HEK293 (cell line): ENCODE measurements at regions not wholly inside any gene's neighbourhood (a gene's known extent, or its start where the extent isn't known, plus 50 kb on each side); places are given as distances from the start of the nearest gene placed in this dataset.
A peak's percentile ranks its signal among the peaks of the same experiment; 100 is the strongest.

Source experiments
- CTCF ChIA-PET: fragments of 350-600 bp; formaldehyde crosslinking; extraction: SDS; loops from one replicate; lab custom pipeline; 2021; ENCODE audit warnings: antibody characterized with exemption; lab: Yijun Ruan, JAX
- POLR2A ChIA-PET: fragments of 300-600 bp; formaldehyde crosslinking; extraction: SDS; loops from one replicate; lab custom pipeline; 2020; ENCODE audit warnings: antibody characterized with exemption, inconsistent platforms; lab: Yijun Ruan, JAX
- H3K27ac ChIP-seq: fragments of 200-500 bp; sonication (Bioruptor generic); 2 replicates; pipeline ENCODE4 v1.5.1; 2014; ENCODE audit warnings: low read depth, low read length, control low read depth, inconsistent platforms; ENCODE audit errors: extremely low read depth
- H3K36me3 ChIP-seq, 2 experiments: fragments of 200-500 bp in 1 of 2; sonication (Bioruptor generic) in 1 of 2; 1 replicate in 1 of 2; 2 replicates in 1 of 2; pipeline ENCODE4 v1.5.1; 2014 to 2017; ENCODE audit warnings: inconsistent platforms in 2 of 2, low read length in 2 of 2; ENCODE audit not compliant: control insufficient read depth in 2 of 2, insufficient read depth in 1 of 2
- H3K4me1 ChIP-seq: fragments of 200-500 bp; sonication (Bioruptor generic); 2 replicates; pipeline ENCODE4 v1.5.1; 2014; ENCODE audit warnings: mild to moderate bottlenecking, low read length, inconsistent platforms; ENCODE audit not compliant: control insufficient read depth, insufficient read depth
- H3K4me3 ChIP-seq: 2 replicates; pipeline ENCODE4 v1.5.1; 2011; ENCODE audit warnings: low read depth, mild to moderate bottlenecking, control low read depth, low read length, moderate library complexity
- H3K9me3 ChIP-seq: fragments of 200-500 bp; sonication (Bioruptor generic); 2 replicates; pipeline ENCODE4 v1.5.1; 2014; ENCODE audit warnings: low read depth, low read length, inconsistent platforms; ENCODE audit not compliant: control insufficient read depth, insufficient read depth
- EGR2 ChIP-seq: fragments of 450-650 bp; formaldehyde crosslinking; IDR thresholded peaks from 2 replicates; pipeline ENCODE4 v1.5.1; 2016; ENCODE audit warnings: low read depth, missing biosample characterization, missing genetic modification characterization
- GFI1B ChIP-seq: fragments of 450-650 bp; formaldehyde crosslinking; IDR thresholded peaks from 2 replicates; pipeline ENCODE4 v1.5.1; 2016; ENCODE audit warnings: missing biosample characterization, missing genetic modification characterization
- MYNN ChIP-seq: fragments of 450-650 bp; formaldehyde crosslinking; IDR thresholded peaks from 2 replicates; pipeline ENCODE4 v1.5.1; 2016; ENCODE audit warnings: missing biosample characterization, missing genetic modification characterization, borderline replicate concordance
- PRDM1 ChIP-seq: fragments of 450-650 bp; formaldehyde crosslinking; IDR thresholded peaks from 2 replicates; pipeline ENCODE4; 2016; ENCODE audit warnings: missing biosample characterization, missing genetic modification characterization
- REPIN1 ChIP-seq: fragments of 450-650 bp; formaldehyde crosslinking; IDR thresholded peaks from 2 replicates; pipeline ENCODE4 v1.5.1; 2017; ENCODE audit warnings: missing biosample characterization, missing genetic modification characterization, low read depth
- SCRT1 ChIP-seq: fragments of 450-650 bp; formaldehyde crosslinking; IDR thresholded peaks from 2 replicates; pipeline ENCODE4 v1.5.1; 2016; ENCODE audit warnings: missing biosample characterization, missing genetic modification characterization, borderline replicate concordance
- SCRT2 ChIP-seq: fragments of 450-650 bp; formaldehyde crosslinking; IDR thresholded peaks from 2 replicates; pipeline ENCODE4 v1.5.1; 2016; ENCODE audit warnings: missing biosample characterization, missing genetic modification characterization
- ZFP3 ChIP-seq: fragments of 450-650 bp; formaldehyde crosslinking; IDR thresholded peaks from 2 replicates; pipeline ENCODE4 v1.5.1; 2016; ENCODE audit warnings: low read depth, missing biosample characterization, missing genetic modification characterization
- ZNF132 ChIP-seq: fragments of 450-650 bp; formaldehyde crosslinking; IDR thresholded peaks from 2 replicates; pipeline ENCODE4 v1.5.1; 2017; ENCODE audit warnings: missing biosample characterization, missing genetic modification characterization, borderline replicate concordance
- ZNF239 ChIP-seq: fragments of 450-650 bp; formaldehyde crosslinking; IDR thresholded peaks from 2 replicates; pipeline ENCODE4 v1.5.1; 2016; ENCODE audit warnings: missing biosample characterization, missing genetic modification characterization
- ZNF426 ChIP-seq: fragments of 450-650 bp; formaldehyde crosslinking; IDR thresholded peaks from 2 replicates; pipeline ENCODE4 v1.5.1; 2017; ENCODE audit warnings: missing biosample characterization, missing genetic modification characterization, mild to moderate bottlenecking, inconsistent platforms, moderate library complexity
- ZNF473 ChIP-seq: fragments of 450-650 bp; formaldehyde crosslinking; IDR thresholded peaks from 2 replicates; pipeline ENCODE4 v1.5.1; 2017; ENCODE audit warnings: missing biosample characterization, missing genetic modification characterization
- ZNF501 ChIP-seq: fragments of 450-650 bp; formaldehyde crosslinking; IDR thresholded peaks from 2 replicates; pipeline ENCODE4 v1.5.1; 2016; ENCODE audit warnings: missing biosample characterization, missing genetic modification characterization
- ZNF529 ChIP-seq: fragments of 450-650 bp; formaldehyde crosslinking; IDR thresholded peaks from 2 replicates; pipeline ENCODE4 v1.5.1; 2017; ENCODE audit warnings: missing genetic modification characterization, missing biosample characterization; ENCODE audit not compliant: insufficient replicate concordance
- ZNF530 ChIP-seq: fragments of 450-650 bp; formaldehyde crosslinking; IDR thresholded peaks from 2 replicates; pipeline ENCODE4 v1.5.1; 2016; ENCODE audit warnings: low read depth, missing biosample characterization, missing genetic modification characterization
- ZNF544 ChIP-seq: fragments of 450-650 bp; formaldehyde crosslinking; IDR thresholded peaks from 2 replicates; pipeline ENCODE4 v1.5.0; 2017; ENCODE audit warnings: missing biosample characterization, missing genetic modification characterization
- ZNF596 ChIP-seq: fragments of 450-650 bp; IDR thresholded peaks from 2 replicates; pipeline ENCODE4 v1.5.0; 2018; ENCODE audit warnings: missing biosample characterization, mild to moderate bottlenecking, missing genetic modification characterization, moderate library complexity
- ZNF621 ChIP-seq: fragments of 450-650 bp; formaldehyde crosslinking; IDR thresholded peaks from 2 replicates; pipeline ENCODE4 v1.5.1; 2017; ENCODE audit warnings: missing biosample characterization, missing genetic modification characterization
- ZNF664 ChIP-seq: fragments of 450-650 bp; formaldehyde crosslinking; IDR thresholded peaks from 2 replicates; pipeline ENCODE4 v1.5.1; 2016; ENCODE audit warnings: missing biosample characterization, missing genetic modification characterization
- ZNF677 ChIP-seq: fragments of 450-650 bp; IDR thresholded peaks from 2 replicates; pipeline ENCODE4 v1.5.0; 2018; ENCODE audit warnings: missing biosample characterization, mild to moderate bottlenecking, missing genetic modification characterization, moderate library complexity
- ZNF776 ChIP-seq: fragments of 450-650 bp; formaldehyde crosslinking; IDR thresholded peaks from 2 replicates; pipeline ENCODE4 v1.5.0; 2017; ENCODE audit warnings: missing biosample characterization, missing genetic modification characterization, borderline replicate concordance
- TF ChIP-seq, protein P1 (sequence below): fragments of 450-650 bp; formaldehyde crosslinking; IDR thresholded peaks from 2 replicates; pipeline ENCODE4 v1.5.1; 2016; ENCODE audit warnings: missing biosample characterization, missing genetic modification characterization, borderline replicate concordance
- TF ChIP-seq, protein P2 (sequence below): fragments of 450-650 bp; formaldehyde crosslinking; IDR thresholded peaks from 2 replicates; pipeline ENCODE4 v1.5.1; 2017; ENCODE audit warnings: missing biosample characterization, missing genetic modification characterization
- TF ChIP-seq, protein P3 (sequence below): fragments of 450-650 bp; formaldehyde crosslinking; IDR thresholded peaks from 2 replicates; pipeline ENCODE4 v1.5.1; 2016; ENCODE audit warnings: missing biosample characterization, missing genetic modification characterization
- TF ChIP-seq, protein P4 (sequence below): IDR thresholded peaks from 2 replicates; pipeline ENCODE4 v1.6.1; 2011; ENCODE audit warnings: mild to moderate bottlenecking, low read depth, low read length, borderline replicate concordance

DNA sequence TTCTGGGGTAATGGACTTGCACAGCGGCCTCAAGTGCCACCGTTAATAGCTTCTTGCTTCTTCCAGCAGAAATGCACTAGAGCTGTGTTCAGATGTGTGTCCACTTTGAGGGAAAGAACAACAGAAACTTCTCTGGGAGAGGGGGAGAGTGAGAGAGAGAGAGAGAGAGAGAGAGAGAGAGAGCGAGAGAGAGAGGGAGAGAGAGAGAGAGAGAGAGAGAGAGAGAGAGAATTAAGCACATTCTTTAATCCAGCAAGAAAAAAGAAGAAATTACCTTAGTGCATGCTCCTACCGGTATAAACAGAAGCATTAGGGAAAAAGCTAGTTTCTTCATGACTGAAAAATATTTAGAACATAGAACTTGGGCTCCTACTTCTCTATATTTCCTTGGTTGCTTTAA lies 418.8 kb downstream of the MAN2A1 start:
- Histone ChIP-seq H3K36me3 (no peaks in the 10 kb centered on the region), H3K4me3 (no peak overlapping the region), H3K9me3 (no peaks in the 10 kb centered on the region)
- POLR2A ChIA-PET: no interaction called here
- CTCF ChIA-PET: no interaction called here
- no peak for TF ChIP-seq ZNF621 (tag by site-specific recombination)
- peak; percentile 87 for TF ChIP-seq ZNF596 (tag by site-specific recombination)
- TF ChIP-seq ZNF776 (tag by site-specific recombination): no peak
- TF ChIP-seq, all 188 proteins: peak for 1
- no peak overlapping the region for H3K27ac ChIP-seq
- H3K4me1 ChIP-seq: 0 out of 2 replicates have a peak, but pooled peaks cover 2% of the 10 kb centered on the region

DNA sequence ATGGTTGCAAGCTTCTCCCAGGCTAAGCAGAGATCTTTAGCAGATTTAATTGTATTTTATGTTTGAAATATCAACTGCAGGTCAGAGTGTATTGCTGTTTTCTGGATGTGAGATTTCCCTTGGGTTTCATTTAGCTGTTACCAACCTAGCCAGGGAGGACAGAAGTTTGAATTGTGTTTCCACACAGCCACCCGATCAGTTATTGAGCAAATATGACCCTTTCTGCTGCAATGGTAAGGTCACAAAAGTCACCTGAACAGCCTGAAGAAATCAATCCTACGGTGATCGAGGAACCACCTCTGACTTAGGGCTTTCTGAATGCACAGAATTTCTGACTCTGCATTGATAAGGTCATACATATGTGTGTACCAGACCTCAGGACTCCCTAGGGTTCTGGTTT lies 419.9 kb downstream of the MAN2A1 start:
- ChIA-PET CTCF (no interaction called here), POLR2A (no interaction called here)
- Histone ChIP-seq H3K27ac (no peak overlapping the region), H3K4me3 (no peak overlapping the region), H3K9me3 (no peaks in the 10 kb centered on the region), H3K4me1 (no peaks in the 10 kb centered on the region), H3K36me3 (no peaks in the 10 kb centered on the region)
- TF ChIP-seq, protein P1, sequence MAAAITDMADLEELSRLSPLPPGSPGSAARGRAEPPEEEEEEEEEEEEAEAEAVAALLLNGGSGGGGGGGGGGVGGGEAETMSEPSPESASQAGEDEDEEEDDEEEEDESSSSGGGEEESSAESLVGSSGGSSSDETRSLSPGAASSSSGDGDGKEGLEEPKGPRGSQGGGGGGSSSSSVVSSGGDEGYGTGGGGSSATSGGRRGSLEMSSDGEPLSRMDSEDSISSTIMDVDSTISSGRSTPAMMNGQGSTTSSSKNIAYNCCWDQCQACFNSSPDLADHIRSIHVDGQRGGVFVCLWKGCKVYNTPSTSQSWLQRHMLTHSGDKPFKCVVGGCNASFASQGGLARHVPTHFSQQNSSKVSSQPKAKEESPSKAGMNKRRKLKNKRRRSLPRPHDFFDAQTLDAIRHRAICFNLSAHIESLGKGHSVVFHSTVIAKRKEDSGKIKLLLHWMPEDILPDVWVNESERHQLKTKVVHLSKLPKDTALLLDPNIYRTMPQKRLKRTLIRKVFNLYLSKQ (tag by site-specific recombination): no peak
- TF ChIP-seq ZNF544 (tag by site-specific recombination) (no peak), ZNF529 (tag by site-specific recombination) (no peak), ZNF677 (tag by site-specific recombination) (no peak), EGR2 (tag by site-specific recombination) (no peak), SCRT1 (no peak), ZNF132 (tag by site-specific recombination) (no peak), ZFP3 (tag by site-specific recombination) (no peak), ZNF501 (tag by site-specific recombination) (no peak), PRDM1 (tag by site-specific recombination) (no peak)
- TF ChIP-seq, protein P2, sequence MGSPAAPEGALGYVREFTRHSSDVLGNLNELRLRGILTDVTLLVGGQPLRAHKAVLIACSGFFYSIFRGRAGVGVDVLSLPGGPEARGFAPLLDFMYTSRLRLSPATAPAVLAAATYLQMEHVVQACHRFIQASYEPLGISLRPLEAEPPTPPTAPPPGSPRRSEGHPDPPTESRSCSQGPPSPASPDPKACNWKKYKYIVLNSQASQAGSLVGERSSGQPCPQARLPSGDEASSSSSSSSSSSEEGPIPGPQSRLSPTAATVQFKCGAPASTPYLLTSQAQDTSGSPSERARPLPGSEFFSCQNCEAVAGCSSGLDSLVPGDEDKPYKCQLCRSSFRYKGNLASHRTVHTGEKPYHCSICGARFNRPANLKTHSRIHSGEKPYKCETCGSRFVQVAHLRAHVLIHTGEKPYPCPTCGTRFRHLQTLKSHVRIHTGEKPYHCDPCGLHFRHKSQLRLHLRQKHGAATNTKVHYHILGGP (tag by site-specific recombination): no peak
- TF ChIP-seq, protein P3, sequence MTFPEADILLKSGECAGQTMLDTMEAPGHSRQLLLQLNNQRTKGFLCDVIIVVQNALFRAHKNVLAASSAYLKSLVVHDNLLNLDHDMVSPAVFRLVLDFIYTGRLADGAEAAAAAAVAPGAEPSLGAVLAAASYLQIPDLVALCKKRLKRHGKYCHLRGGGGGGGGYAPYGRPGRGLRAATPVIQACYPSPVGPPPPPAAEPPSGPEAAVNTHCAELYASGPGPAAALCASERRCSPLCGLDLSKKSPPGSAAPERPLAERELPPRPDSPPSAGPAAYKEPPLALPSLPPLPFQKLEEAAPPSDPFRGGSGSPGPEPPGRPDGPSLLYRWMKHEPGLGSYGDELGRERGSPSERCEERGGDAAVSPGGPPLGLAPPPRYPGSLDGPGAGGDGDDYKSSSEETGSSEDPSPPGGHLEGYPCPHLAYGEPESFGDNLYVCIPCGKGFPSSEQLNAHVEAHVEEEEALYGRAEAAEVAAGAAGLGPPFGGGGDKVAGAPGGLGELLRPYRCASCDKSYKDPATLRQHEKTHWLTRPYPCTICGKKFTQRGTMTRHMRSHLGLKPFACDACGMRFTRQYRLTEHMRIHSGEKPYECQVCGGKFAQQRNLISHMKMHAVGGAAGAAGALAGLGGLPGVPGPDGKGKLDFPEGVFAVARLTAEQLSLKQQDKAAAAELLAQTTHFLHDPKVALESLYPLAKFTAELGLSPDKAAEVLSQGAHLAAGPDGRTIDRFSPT: no peak

DNA sequence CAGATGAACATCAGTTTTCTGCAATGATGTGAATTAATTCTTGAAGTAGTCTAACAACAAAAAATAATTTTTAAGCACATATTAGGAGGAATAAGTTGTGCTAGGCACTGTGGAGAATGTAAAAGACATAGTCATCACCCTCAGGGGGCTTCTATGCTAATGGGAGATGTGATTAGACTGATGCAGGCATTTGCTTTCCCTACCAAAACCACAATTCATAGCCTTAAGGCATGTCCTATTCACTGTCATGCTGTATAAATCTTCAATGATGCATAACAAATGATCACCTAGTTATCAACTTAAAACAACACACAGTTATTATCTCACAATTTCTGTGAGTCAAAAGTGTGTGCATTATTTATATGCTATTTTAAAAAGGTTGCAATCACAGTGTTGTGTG lies 422.6 kb downstream of the MAN2A1 start:
- ChIA-PET CTCF (no interaction called here), POLR2A (no interaction called here)
- TF ChIP-seq GFI1B (tag by site-specific recombination): no peak
- TF ChIP-seq MYNN: no peak
- no peak for TF ChIP-seq ZNF664 (tag by site-specific recombination)
- TF ChIP-seq, protein P4, sequence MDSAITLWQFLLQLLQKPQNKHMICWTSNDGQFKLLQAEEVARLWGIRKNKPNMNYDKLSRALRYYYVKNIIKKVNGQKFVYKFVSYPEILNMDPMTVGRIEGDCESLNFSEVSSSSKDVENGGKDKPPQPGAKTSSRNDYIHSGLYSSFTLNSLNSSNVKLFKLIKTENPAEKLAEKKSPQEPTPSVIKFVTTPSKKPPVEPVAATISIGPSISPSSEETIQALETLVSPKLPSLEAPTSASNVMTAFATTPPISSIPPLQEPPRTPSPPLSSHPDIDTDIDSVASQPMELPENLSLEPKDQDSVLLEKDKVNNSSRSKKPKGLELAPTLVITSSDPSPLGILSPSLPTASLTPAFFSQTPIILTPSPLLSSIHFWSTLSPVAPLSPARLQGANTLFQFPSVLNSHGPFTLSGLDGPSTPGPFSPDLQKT: no peak
- no peak for TF ChIP-seq SCRT2
- no peak for TF ChIP-seq REPIN1 (tag by site-specific recombination)
- no peak for TF ChIP-seq ZNF530
- TF ChIP-seq ZNF529 (tag by site-specific recombination): no peak
- no peak for TF ChIP-seq ZNF473 (tag by site-specific recombination)
- no peak for TF ChIP-seq ZNF239 (tag by site-specific recombination)
- no peak for TF ChIP-seq ZNF426 (tag by site-specific recombination)

More for the DNA sequence above, 422.6 kb downstream of the MAN2A1 start:
- no peaks in the 10 kb centered on the region for H3K36me3 ChIP-seq
- H3K9me3 ChIP-seq: no peaks in the 10 kb centered on the region
- H3K4me3 ChIP-seq: no peak overlapping the region
- no peaks in the 10 kb centered on the region for H3K4me1 ChIP-seq
- no peak overlapping the region for H3K27ac ChIP-seq
